ENCODE measurements at regions not wholly inside any gene's neighbourhood (a gene's known extent, or its start where the extent isn't known, plus 50 kb on each side); places are given as distances from the start of the nearest gene placed in this dataset.
A peak's percentile ranks its signal among the peaks of the same experiment; 100 is the strongest.
"Not testable (repeated sequence)": the region's sequence is repeated elsewhere in the genome, so short reads cannot be mapped to it uniquely, and the experiment has no call there.

DNA sequence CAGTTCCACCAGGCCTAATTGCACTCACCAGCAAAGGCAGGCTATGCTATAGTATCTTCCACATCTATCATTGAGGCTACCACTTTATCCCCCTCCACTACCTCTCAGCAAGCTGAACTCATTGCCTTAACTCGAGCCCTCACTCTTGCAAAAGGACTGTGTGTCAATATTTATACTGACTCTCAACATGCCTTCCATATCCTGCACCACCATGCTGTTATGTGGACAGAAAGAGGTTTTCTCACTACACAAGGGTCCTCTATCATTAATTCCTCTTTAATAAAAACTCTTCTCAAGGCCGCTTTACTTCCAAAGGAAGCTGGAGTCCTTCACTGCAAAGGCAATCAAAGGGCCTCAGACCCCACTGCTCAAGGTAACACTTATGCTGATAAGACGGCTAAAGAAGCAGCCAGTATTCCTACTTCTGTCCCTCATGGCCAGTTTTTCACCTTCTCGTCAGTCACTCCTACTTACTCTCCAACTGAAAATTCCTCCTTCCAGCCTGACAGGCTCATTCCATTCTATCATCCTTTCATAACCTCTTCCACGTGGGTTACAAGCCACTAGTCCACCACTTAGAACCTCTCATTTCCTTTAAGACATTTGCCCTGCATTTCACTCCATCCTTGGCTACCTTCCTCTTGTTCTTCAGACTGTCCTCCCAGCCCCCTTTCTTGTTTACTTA lies 1110.9 kb upstream of the TMEM132C start:
- not testable (repeated sequence) for DNase-seq (ENCODE audit: low read depth)

DNA sequence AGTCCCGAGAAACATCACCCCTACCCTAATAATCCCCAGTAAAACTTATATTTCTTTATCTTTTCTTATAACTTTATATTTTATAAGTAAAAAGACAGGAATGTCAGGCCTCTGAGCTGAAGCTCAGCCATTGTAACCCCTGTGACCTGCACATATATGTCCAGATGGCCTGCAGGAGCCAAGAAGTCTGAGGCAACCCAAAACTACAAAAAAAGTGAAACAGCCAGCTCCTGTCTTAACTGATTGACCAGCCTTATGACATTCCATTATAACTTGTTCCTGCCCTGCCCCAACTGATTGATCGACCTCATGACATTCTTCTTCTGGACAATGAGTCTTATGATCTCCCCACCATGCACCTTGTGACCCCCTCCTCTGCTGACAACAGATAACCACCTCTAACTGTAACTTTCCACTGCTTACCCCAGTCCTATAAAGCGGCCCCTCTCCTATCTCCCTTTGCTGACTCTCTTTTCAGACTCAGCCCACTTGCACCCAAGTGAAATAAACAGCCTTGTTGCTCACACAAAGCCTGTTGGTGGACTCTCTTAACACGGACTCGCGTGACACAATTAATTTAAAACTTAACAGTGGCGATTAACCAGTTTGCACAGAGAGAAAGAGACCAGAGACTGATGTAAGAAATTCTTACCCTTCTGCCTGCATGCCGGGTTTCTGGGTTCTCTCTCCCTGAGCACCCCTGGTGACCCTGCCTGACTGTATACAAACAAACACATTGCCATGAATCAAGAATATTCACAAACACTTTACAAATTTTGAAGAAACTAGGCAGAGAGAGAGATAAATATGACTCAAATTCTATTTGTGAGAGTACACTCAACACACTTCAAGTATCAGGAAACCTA lies 1109.2 kb upstream of the TMEM132C start:
- not testable (repeated sequence) for DNase-seq (ENCODE audit: low read depth)

DNA sequence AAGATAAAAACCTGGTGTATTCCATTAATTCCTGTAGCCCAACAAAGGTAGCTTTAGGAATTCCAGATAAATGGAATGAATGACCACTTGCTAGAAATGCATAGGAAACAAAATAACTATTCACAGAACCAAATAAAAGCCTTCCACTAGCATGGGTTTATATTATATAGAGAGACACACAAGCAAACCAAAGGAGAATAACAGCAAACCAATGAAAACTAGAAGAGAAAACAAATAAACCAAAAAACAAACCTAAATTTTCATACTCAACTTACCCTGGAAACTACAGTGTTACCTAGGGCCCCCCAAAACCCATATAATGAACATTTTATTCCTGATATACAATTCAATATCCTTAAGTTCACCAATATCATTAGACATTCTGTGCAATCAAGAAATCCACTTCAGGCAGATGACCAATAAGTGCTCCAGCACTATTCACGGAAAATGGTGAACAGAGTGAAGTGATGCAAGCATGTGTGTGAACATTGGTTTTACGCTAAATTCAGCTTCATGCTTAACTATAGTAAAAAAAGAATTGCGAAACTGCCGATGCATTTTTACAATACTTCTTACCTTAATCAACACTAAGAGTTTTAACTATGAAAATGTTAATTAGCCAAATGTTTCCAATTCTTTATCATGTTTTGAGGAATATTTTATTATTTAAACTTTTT lies 1108.4 kb upstream of the TMEM132C start:
- no peak for DNase-seq (ENCODE audit: low read depth)

DNA sequence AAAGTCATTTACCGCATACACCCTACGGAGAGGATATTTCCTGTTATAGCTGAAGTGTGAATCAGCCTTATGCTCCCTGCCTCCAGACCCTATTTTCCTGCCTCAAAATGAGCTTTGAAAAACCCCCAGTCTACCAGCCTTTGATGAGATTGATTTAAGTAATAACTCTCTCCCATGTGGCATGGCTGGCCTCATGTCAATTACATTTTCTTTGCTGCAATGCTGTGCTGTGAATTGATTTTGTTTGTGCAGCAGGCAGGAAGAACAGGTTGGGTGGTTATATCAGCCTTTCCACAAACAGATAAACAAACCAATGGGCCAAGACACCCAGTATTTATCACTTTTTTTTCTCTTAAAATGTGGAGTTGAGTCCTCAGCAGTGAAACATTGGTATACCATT lies 1105.5 kb upstream of the TMEM132C start:
- no peak for DNase-seq (ENCODE audit: low read depth)

DNA sequence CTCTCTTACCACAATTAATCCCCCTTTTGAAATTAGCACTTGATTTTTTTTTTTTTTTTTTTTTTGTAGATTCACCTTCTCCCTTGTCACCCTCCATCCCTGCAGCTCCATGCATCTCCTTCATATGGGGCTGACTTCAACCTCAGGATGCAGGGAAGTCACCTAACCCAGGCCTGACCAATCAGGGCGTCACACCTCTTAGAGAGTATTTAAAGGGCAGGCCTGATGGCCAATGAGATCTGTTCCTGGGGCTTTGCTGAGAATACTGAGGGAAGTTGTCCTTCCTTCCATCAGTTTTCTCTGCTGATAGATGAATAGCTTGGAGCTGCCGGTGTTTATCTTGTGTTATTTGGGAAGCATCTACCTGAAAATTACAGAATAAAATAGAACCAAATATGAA lies 1104.7 kb upstream of the TMEM132C start:
- DNase-seq (ENCODE audit: low read depth): peak; percentile 25

DNA sequence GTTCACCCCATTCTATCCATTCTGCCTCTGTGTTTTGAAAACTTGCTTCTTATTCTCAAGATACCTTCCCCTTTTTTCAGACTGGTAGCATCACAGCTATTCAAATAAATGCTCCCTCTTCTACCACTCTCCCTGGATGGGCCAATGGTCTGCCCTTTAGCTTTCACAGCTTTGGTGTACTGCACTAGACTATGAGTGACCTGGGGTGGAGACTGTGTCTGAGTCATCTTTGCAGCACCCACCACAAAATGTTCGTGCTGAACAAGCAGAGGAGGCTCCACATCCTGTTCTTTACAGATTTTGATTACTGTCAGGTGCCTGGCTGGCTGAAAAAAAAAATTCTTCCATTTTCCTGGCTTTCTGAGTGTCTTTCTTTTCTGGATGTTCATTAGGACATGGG lies 1104.1 kb upstream of the TMEM132C start:
- peak; percentile 77 for DNase-seq (ENCODE audit: low read depth)

DNA sequence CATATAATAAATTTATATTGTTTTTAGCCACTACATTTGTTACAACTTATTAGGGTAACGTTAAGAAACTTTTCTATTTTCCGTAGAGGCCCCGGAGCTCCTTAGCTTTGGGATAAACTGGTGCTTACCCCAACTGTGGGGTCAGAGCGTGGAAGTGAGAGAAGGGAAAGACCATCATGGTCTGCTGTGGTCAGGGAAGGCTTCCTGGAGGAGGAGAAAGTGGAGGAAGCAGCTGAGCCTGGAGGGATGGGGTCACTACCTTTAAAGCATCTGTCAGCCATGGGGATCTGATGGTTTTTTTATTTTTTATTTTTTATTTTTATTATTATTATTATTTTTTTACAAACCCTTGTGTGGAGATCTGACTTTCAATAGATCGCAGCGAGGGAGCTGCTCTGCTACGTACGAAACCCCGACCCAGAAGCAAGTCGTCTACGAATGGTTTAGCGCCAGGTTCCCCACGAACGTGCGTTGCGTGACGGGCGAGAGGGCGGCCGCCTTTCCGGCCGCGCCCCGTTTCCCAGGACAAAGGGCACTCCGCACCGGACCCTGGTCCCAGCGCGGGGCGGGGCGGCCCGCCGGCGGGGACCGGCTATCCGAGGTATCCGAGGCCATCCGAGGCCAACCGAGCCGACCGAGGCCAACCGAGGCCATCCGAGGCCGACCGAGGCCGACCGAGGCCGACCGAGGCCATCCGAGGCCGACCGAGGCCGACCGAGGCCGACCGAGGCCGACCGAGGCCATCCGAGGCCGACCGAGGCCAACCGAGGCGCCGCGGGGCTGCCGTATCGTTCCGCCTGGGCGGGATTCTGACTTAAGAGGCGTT lies 1101.2 kb upstream of the TMEM132C start:
- peak; percentile 88 for DNase-seq (ENCODE audit: low read depth)

DNA sequence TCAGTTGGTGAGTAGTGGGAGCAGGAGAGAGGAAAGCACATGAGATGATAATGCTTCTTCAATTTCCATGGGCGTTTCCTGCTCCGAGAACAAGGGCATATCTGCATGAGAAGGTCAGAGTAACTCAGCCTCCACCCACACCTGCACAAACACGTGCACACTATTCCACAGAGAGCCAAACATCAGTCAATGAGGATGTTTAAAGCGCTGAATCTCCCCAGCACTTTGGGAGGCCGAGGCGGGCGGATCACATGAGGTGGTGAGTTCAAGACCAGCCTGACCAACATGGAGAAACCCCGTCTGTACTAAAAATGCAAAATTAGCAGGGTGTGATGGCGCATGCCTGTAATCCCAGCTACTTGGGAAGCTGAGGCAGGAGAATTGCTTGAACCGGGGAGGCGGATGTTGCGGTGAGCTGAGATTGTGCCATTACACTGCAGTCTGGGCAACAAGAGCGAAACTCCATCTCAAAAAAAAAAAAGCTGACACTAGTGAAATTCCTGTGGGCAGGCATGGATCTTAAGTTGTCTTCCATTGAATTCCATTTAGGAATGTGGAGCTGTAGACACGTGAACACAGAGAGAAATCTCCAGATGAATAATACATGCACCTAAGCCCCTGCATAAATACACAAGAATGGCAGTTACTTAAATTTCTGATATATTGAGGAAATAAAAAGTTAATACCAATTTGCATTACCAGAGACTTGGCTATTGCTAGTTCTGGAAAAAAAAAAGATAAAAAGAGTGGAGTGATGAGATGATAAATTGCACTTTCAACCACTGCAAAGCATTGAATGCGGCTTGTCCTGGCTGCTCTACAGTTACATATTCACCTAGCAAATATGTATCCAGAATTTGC lies 1097.4 kb upstream of the TMEM132C start:
- DNase-seq (ENCODE audit: low read depth): peak; percentile 55

DNA sequence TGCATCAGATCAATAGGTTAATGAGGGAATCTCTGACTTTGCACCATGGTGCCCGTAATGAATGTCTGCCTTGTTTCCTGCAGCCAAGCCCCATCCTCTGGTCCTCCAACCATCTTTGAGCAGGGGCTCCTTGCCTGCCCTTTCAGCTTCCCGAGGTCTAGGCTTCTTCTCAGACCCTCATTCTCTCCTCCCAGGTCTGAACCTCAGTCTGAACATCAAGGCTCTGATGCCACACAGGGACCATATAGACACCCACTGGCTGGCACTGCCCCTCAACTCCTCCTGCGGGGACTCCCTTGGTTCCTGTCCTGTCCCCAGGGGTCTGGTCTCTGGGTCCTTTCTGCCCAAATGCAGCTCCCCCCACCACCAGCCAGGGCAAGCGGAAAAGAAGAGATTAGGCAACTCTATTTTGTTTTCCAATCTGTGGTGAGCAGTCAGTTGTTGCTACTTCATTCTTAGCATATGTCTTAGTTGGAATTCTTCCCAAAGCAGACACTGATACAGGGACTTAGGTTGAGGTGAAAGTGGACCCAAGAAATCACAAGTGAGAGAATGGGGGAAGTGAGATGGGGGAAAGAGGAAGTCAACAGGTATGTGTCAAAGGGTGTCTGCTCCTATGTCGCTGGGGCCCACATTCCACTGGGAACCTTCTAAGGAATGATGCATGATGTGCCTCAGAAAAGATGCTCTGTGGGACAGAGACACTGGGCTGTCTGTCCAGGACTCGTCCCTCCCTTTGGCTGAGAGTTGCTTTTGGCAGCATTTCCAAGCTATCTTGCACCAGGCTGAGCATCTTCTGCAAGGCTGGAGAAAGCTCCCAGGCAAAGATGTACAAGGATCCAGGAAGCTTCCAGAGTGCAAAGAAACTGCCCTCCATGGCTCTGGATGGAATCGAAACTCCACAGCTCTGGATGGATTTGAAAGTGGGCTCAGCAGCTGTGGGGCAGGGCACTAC lies 1096.5 kb upstream of the TMEM132C start:
- DNase-seq (ENCODE audit: low read depth): no peak

DNA sequence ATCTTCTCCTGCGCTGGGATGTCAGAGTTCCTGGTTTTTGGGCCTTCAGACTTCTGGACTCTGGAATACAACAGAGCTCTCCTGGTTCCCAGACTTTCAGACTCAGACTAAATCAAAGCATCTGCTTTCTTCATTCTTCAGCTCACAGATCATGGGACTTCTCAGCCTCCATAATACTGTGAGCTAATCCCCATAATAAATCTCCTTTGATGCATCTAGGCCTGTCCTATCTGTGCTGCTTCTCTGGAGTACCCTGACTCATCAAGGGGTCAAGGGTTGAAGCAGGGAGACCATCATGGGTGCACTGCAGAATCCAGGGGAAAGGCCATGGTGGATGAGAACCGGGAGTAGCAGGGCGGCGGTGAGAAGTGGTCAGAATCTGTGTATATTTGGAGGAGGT lies 1094.1 kb upstream of the TMEM132C start:
- DNase-seq (ENCODE audit: low read depth): no peak

DNA sequence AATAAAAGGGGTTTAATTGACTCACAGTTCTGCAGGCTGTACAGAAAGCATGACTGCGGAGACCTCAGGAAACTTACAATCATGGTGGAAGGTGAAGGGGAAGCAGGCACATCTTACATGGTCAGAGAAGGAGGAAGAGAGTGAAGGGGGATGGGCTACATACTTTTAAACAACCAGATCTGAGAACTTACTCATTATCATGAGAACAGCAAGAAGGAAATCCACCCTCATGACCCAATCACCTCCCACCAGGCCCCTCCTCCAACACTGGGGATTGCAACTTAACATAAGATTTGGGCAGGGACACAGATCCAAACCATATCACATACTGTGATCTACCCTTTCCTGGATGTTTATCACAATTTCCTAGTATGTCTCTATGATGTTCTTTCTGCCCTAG lies 1093.0 kb upstream of the TMEM132C start:
- DNase-seq (ENCODE audit: low read depth): not testable (repeated sequence)

DNA sequence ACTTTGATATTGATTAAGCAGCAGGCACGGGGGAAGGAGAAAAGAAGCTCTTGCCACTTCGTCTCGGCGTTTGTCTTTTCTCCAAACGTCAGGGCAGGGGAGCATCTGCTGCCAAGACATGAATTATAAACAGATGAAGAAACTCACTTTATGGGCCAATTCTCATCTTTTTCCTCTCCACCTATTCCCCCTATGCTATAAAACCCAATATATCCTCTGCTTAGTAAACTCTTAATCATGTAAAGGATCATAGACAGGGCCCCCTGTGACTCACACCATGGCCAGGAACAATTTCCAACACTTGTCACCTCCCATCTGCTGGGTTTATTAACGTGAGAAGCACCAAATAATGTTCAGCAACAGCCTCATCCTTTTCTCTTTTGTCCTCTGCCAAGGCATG lies 1092.1 kb upstream of the TMEM132C start:
- no peak for DNase-seq (ENCODE audit: low read depth)

DNA sequence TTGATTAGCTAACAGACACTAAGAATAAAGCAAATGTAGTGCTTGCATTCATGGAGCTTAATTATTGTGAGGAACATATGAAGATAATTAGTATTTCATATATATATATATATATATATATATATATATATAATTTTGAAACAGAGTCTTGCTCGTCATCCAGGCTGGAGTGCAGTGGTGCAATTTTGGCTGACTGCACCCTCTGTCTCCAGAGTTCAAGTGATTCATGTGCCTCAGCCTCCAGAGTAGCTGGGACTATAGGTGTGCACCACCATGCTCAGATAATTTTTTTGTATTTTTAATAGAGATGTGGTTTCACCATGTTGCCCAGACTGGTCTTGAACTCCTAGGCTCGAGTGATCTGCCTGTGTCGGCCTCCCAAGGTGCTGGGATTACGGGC lies 1091.6 kb upstream of the TMEM132C start:
- no peak for DNase-seq (ENCODE audit: low read depth)

DNA sequence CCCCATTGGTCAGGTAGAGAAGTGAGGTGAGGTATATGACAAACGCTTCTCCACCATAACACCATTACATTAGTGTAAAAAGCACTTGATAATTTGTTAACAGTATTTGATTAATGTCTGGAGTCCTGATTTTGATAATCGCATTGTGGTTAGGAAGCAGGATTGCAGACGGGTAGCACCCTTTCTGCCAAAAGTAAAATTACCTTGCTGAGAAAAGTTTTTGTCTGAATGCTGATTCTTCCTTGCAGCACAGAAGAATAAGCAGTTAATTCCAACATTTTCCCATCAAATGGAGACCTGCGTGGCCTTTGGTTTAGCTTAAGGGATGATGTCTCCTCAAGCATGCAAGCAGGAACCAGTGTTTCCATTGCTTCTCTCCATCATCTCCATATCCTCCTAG lies 1090.2 kb upstream of the TMEM132C start:
- no peak for DNase-seq (ENCODE audit: low read depth)

DNA sequence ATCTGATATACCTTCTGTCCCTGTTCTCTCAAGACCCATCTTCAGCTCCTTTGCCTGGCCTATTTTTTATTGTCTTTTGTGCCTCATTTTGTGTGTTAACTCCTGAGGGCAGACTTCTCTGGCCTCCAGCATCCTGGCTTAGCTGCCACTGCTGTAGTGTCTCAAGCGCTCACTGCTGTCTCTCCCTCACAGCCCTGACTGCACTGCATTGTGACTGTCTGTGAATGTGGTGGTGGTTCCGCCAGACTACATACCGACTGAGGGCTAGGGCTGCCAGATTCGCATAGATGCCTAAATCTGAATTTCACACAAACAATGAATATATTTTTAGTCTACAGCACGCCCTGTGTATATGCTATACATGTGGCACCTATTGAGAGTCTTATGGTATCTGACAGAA lies 1088.9 kb upstream of the TMEM132C start:
- DNase-seq (ENCODE audit: low read depth): no peak

DNA sequence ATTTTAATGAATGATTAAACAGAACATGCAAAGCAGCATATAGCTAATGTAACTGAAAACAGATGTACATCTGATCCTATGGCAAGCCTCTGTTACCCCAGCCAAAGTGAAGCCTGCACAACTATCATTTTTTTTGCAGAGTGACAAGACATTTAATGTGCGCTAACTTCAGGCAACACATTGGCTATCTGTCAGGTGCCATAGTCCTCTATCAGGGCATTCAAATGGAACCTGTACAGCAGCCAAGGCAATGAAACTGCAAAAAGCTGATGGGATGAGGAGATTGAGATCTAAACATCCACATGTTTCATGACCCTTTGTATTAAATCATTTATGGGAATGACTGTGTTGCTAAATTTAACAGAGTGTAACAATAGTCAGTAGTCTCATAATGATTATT lies 1088.5 kb upstream of the TMEM132C start:
- no peak for DNase-seq (ENCODE audit: low read depth)

DNA sequence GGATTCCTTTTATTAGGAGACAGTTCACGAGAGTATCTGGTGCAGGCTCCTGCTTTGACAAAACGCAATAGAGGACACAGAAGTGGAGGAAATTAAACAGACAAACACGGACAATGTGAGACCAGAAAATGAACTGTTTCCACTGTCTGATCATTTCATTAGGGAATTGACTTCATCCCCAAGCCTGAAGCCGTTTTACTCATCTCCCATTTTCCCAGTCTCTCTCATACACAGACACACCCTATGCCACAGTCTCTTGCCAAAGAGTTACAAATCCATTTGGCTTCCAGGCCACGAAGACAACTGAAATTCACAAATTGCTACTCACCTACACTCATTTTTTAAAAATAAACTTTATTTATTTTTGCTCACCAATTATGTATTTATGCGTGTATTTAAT lies 1087.8 kb upstream of the TMEM132C start:
- DNase-seq (ENCODE audit: low read depth): no peak

DNA sequence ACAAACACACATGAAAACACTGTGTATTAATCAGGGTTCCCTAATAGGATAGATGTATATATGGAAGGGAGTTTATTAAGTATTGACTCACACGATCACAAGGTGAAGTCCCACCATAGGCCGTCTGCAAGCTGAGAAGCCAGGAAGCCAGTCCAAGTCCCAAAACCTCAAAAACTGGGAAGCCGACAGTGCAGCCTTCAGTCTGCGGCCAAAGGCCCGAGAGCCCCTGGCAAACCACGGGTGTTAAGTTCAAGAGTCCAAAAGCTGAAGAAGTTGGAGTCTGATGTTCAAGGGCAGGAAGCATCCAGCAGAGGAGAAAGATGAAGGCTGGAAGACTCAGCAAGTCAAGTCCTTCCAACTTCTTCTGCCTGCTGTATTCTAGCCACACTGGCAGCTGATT lies 1085.0 kb upstream of the TMEM132C start:
- no peak for DNase-seq (ENCODE audit: low read depth)

DNA sequence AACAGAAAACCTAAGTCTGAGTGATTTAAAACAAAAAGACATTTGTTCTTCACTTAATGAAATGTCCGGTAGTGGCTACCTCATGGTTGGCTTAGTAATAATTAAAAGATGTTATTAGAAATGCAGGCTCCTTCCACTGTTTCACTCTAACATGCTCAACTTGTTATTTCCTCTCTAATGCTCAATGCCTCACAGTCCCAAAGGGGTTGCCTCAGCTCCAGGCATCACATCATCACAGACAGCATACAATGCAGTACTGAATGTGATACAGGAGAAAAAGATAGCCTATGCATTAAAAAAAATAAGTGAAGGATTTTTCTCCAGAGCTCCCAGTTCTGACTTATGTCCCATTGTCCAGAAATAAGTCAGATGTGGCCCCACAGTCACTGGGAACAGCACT lies 1077.0 kb upstream of the TMEM132C start:
- no peak for DNase-seq (ENCODE audit: low read depth)

DNA sequence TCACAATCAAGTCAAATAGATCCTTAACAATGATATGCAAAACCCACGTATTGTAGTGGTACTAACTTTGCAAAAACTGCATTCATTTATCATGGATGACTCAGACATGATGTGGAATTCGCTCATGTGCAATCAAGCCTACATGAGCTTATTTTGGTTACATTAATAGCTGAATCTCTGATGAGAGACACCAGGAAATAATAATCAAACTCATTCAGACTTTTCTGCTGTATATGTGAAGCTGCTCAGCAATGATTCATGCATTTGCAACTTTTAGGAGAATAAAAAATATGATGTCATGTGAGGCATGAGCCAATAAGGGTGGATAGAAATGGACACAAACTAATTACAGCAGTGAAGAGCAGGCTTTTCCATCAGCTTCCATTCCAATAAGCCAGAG lies 1075.8 kb upstream of the TMEM132C start:
- DNase-seq (ENCODE audit: low read depth): peak; percentile 27

Measured in Daoy (cell line).